GM18520 (cell line): ENCODE measurements at regions not wholly inside any gene's neighbourhood (a gene's known extent, or its start where the extent isn't known, plus 50 kb on each side); places are given as distances from the start of the nearest gene placed in this dataset.

ENCODE experiments used
- ATAC-seq: cut with Tn5 transposase; IDR thresholded peaks from one replicate; pipeline ENCODE4 v1.9.1; 2021; ENCODE audit not compliant: unreplicated experiment

DNA sequence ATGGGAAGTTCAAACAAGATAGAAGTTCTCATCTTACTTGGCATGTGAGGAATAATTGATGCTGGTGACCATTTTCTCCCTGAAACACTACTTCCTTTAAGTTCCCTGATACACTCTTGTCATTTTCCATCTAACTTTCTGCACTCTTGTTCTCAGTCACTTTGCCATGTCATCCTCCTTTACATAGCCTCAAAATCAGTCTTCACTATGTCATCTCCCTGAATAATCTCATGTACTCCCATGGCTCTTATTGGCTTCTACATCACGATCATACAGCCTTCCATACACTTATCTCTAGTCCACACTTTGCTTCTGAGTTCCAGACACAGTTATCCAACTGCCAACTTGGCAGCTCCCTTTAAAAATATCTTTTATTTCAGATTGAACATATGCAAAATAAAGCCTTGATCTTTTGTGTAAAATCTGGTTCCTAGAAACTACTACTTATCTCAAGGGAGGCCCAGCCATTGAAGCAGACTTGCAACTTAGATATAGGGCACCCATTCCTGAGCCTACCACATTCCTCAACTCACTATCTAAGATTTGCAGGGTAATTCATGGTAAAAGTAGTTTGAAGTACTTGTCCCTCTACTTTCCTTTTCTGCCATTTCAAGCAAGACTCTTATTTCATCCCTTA, 1070.2 kb upstream of the NXPH2 start:
- ATAC-seq, result no peak

DNA sequence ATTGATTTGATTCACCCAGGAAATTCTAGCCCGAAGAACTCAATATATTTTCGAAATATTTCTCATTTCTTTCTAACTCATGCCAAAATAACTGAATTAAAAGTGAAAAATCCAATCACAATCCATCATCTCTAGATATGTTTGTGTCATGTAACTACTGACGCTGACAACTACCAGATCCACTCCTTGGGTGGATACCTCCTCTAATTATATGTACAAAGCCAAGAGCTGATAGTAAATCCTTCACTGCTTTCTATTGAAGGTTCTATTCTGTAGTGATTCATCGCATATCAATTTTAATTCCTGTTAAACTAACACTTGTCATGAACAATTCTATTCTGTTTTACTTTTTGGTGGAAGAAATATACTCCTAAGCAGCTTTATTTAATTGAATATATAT, 1056.6 kb upstream of the NXPH2 start:
- no peak for ATAC-seq

DNA sequence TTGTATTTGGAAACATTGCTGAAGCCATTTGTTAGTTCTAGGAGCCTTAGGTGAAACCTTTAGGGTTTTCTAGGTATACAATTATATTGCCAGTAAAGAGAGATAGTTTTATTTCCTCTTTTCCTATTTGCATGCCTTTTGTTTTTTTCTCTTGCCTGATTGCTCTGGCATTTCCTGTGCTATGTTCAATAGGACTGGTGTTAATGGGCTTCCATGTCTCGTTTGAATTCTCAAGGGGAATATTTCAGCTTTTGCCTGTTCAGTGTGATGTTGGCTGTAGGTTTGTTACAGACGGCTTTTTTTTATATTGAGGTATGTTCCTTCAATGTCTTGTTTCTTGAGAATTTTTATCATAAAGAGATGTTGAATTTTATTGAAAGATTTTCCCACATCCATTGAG, 1054.9 kb upstream of the NXPH2 start:
- no peak for ATAC-seq

DNA sequence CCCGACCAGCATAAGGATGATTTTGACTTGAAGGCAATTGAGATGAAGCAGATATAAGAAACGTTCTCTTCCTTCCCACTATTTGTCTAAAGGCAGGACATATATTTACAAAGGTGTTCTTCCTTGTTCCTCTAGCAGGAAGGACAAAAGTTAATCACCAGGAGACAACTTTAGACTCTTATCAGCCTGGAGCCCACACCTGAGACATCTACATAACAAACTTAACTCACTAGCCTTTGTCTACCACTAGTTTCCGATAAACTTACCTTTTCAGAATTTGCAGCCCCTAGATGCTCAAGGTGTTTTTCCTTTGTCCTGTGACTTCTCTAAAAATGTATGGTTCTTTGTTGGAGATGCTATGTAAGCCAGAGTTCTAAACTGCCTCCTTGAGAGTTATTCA, 1047.8 kb upstream of the NXPH2 start:
- ATAC-seq, result no peak

DNA sequence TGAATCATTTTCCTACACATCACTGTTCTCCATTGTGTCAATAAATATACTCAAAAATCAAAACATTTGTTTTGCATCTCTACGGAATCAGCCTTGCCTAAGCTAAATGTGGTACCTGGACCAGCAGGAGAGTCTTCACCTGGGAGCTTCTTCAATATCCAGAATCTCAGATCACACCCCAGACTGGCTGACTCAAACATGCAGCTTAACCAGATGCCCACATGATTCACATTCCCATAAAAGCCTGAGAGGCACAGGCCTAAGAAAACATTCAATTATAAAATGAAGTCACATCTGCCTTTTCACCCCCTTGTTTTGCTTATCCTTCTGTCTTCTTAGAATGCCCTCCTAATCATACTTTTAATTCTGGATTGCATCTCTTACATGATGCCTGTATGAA, 1045.5 kb upstream of the NXPH2 start:
- ATAC-seq, result no peak

DNA sequence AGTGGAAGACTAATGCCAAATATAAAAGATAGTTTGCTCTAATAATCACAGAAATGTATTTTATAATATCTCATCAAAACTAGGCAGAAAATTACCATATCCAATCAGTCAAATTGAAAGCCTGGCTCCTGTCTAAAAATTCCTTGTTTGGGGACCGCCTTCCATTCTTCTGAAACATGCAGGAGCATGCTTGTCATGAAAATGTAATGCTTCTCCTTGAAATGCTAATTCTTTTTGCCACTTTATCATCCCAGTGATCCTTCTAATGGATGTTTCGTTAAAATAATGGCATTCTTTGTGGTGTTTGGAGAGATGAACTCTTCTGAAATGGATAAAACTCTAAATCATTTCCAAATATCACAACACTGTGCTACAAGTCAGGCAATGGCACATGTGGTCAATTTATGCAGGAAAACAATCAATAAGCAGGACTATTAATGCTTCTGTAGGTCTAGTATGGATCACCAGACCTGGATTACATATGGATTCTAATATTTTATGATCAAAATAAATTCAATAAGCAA, 1039.1 kb upstream of the NXPH2 start:
- no peak for ATAC-seq

DNA sequence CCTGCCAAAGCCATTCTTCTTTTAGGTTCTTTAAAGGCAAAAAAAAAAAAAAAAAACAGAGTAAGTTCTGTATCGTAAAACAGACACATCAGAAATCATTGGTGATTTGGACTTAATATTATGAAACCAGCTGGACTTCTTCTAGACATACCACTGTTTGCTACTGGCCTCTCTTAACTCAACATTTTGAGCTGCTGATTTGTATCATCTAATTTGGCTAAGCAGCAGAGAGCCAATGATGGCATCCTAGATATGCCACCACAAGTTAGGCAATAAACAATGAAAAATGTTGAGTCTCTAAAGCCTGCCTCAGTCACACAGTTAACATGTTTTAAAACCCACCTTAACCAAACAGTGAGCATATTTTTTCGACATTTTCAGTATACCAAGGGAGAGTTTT, 1034.3 kb upstream of the NXPH2 start:
- ATAC-seq, result no peak

DNA sequence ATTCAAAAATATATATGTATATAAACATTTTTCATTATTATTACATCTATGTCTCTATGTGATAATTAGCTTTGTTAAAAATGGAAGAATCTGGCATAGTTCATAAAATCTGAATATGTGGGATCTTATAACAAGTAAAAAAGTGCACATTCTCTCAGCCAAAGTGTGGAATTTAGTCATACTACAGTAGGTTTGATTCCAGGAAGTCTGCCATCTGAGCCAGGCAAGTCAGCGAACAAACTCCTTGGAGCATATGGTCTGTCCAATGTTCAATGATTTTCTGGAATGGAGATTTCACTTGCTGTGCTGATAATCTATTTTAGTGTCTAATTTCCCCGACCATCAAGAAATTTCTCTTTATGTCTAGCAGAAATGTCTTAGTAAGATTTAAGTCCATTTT, 1033.2 kb upstream of the NXPH2 start:
- no peak for ATAC-seq

DNA sequence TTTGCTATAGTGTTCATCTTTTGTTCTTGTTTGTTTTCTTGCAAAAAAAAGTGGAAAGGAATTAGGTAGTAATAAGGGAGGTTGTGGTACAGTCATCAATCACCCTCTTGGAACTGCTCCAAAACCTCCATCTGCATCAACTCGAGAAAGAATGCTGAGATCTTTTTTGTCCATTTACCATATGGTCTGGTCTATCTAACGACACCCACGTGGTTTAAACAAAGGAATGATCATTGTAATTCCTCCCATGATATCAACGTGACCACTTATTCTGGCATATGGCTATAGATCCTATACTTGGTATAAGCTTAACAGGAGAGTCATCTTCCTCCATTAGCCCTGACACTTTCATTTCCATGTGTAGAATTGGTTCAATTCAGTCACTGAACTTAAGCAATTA, 1025.3 kb upstream of the NXPH2 start:
- ATAC-seq, result no peak

DNA sequence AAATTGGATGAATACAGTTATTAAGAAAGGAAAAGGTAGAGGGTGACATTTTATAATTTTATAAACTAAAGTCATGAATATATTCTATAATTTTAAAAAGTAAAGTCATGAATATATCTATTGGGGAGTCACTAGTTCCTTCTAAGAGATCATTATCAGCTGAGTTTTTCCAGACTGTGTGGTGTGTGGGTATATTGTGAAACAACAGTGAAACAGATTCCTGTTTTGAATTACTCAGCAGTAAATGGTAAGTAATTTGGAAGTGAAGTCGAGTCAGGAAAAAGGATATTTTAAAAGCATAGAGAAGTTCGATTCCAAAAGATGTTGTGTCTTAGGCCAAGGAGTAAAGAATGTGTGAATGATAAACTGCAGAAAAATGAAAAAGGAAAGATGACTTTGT, 1018.2 kb upstream of the NXPH2 start:
- no peak for ATAC-seq

DNA sequence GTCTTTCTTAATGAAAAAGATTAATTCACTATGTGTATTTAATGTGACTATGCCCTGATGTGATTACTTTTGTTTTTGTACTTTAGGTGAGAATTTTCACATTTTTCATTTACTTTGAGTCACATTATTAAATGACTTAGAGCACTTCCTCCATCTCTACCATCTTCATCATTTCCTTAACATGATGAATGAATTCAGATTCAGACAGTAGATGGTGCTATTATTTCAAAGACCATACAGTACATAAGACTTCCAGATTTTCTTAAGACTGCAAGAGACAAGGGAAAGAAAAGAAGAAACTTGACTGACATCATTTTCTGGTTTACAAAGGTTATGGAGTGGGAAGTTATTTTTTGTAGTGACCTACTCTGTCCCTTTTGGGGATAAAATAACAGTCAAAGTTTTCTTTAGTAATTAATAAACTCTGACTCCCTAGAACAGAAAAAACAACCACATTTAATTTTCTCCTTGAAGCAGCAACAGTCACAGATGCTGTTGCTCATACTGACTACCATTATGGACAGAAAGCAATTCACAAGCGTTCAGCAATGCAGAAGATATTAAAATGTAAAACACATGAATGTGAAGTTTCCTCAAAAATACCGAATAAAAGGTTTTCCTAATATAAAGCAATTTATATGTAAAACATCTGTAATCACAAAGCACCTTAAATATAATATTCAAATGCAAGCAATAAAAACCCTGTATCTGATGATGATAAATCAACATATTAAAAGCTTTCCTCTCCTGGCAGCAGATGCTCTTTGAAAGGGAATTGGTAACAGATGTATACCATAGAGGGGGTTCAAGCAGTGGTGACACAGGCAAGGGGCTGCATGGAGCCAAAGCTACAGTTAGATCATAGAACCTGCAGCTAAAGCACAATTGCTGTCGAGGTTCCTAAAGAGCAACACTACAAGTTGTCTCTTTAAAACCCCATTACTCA, 1010.9 kb upstream of the NXPH2 start:
- no peak for ATAC-seq

DNA sequence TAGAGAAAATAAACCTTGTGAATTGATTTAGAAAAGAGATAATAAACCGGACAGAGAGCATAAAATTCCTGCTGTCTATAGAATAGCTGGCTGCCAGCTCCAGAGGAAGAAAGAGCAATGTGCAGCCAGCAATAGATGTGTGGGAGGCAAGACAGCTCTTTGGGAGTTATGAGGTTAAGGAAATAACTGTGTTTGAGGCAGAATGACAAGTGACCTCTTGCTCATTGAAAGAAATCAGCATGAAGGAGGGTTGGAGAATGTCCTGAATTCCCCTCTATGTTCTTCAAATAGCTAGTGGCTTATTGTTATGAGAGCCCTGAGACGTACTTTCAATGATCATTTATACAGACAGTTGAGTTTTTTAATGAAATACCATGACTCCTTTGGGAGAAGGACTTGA, 1009.9 kb upstream of the NXPH2 start:
- ATAC-seq, result no peak

DNA sequence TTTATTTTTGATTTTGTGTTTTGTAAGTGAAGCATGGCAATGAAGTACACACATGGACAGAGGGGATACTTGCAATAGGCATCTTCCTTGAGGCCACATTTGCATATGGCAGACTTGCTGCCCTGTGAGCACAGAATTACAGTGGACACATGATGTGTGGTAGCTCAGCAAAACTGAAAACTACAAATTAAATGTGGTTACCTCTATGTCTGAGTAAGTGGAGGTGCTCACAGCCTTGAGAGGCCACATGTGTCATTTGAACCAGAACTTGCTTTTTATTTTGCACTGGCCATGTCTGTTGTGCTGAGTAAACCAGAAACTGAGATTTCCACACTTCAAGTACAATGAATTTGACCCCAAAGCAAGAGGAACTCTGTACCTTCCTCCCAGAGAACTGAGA, 998.5 kb upstream of the NXPH2 start:
- ATAC-seq, result no peak

DNA sequence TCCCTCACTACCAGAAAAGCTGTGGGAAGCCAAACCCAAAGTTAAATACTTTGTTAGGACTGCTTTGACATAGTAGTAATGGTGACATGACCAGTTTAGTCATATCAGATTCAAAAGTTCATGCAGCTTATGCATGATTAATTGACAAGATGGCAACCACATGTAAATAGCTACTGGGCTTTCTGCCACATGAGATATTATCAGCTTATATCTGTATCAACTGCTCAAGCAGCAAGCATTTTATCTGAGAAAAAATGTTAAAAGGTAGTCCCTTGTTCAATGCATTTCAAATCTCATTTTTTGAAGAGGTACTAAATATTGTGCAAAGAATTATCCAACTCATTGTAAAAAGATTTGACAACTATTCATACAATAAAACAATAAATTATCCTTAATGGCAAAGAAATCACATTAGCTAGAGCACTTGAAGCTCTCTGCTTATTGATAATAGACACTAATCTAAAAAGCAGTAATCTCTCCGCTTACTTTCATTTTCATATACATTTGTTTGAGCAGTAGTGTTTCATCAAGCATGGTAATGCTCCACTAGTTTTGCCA, 993.6 kb upstream of the NXPH2 start:
- ATAC-seq, result no peak

DNA sequence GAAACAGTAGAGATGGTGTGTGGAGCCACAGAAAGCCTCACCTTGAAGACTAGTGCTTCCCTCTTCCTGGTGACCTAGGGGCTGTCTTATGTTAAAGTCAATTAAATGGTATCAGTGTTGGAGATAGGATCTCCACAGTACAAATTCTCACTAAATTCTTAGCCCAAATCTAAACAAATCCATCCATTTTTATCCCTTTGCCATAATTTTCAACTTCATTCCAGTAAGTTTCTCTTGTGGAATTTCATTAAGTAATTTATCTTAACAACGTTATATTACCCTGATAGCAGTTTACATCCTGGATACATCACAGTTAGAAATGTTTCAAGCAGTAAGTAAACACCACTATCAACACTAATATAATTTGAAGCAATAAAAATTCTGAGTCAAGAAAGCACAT, 989.4 kb upstream of the NXPH2 start:
- ATAC-seq, result no peak

DNA sequence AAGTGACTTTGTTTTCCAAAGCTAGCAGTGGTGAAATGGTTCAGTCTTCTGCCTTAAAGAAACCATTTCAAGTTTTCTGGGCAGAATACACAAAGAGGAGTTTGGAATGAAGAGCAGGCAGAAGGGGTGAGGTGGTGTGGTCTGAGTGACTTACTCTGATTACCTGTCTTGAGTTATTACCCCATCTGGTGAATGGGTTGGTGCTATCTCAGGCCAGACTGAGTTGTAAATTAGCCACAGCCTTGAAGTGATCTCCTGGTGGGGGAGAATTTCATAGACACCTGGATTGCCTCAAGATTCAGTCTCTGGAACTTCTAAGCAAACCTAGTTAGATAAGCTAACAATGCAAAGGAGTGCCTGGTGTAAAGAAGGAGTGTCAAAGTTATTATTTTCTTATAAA, 983.5 kb upstream of the NXPH2 start:
- no peak for ATAC-seq

DNA sequence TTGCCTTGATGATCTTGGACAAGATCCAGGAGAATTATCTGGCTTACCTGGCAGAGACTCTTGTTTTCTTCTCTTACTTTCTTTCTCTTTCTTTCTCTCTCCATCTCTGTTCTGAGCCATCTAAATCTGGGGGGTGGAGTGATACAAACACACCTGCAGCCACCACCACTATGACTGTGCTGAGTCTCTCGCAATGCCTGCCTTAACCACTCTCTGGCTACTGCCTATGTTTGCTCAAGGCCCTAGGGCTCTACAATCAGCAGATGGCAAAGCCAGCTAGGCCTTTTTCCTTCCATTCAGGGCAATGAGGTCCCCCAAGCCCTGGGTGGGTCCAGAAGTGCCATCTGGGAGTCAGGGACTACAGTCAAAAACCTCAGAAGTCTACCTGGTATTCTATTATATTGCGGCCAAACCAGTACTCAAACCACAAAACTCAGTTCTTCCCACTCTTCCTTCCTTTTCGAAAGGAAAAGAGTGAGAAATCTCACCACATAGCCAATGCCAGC, 978.9 kb upstream of the NXPH2 start:
- ATAC-seq, result no peak

DNA sequence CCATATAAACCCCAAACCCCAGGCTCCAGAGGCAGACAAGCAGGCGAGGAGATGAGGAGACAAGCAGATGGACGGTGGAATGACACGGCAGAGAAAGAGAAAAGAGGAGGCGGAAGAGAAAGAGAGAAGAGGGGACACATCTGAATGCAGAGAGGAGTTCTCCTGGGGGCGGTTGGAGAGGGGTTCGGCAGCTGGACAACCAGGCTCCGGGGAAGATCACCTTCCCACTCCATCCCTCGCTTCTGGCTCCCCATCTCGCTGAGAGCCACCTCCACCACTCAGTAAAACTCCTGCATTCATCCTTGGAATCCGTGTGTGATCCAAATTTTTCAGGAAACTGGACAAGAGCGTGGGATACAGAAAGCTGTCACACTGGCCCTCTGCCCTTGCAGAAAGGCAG, 966.7 kb upstream of the NXPH2 start:
- no peak for ATAC-seq

DNA sequence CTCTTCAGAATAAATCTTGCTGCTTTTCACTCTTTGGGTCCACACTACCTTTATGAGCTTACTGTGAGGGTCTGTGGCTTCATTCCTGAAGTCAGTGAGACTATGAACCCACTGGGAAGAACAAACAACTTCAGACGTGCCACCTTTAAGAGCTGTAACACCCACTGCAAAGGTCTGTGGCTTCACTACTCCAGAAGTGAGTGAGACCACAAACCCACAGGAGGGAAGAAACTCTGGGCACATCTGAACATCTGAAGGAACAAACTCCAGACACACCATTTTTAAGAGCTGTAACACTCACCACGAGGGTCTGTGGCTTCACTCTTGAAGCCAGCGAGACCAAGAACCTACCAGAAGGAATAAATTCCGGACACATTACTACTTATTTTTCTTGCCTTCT, 964.1 kb upstream of the NXPH2 start:
- no peak for ATAC-seq

DNA sequence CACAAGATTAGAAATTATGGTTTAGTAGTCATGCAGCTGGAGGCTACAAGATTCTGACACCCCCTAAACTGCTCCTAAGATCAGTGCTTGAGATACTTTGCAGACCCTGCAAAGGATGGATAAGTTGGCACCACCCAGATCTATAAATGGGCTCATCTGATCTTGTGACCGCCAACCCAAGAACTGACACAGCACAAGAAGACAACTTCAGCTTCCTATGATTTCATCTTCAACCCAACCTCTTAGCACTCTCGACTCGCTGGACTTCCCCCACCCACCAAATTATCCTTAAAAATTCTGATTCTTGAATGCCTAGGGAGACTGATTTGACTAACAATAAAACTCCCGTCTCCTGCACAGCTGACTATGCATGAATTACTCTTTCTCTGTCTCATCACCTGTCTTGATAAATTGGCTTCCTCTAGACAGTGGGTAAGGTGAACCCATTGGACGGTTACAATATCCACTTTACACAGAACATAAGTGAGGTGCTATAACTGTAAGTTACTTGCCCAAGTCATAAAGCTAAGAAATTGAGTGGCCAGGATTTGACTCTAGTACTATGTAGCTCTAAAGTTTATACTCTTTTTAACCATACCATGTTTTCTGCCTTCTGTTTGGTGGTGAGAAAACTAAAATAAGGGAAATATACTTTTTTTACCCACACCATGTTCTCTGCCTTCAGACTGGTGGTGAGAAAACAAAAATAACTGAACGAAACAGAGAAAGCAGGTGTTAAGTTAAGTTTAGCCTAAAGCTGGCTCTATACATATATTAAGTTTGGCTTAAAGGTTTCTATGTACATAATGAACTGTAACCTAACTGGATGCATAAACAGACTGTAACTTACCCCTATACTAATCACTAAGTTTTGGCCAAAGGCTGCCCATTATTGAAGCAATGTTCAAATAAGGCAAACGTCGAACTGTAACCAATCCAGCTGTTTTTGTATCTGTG, 962.3 kb upstream of the NXPH2 start:
- ATAC-seq, result no peak

DNA sequence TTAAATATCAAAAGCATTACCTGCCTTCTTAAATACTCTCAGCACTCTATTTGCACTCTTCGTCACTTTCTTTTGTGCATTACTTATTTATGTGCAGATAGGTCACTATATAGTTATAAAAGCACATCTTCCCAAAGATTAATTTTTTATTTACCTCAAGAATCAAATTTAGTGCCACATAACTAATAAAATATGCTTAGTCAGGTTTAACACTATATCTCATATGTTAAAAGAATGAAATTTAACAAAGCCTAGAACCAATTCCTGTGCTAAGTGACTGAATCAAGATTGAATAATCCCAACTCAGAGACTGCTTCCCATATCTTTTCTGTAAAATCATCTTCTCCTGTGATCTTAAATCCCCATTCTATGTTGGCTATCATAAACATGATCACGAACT, 957.5 kb upstream of the NXPH2 start:
- no peak for ATAC-seq
